ENCODE measurements at regions not wholly inside any gene's neighbourhood (a gene's known extent, or its start where the extent isn't known, plus 50 kb on each side); places are given as distances from the start of the nearest gene placed in this dataset.

GRCh38 chr4:59855630-59856352 lies 1344.3 kb upstream of the ADGRL3 start:
- no peaks in the 10 kb centered on the region for H3K79me2 ChIP-seq (ENCODE audit: insufficient read depth, low read length)
- no peak overlapping the region for H3K27ac ChIP-seq (ENCODE audit: extremely low read length, insufficient read depth, low read length)
- intact Hi-C loops (cut with micrococcal nuclease; ENCODE audit: unreplicated experiment) (no loop called here), in situ Hi-C loops (cut with HindIII; ENCODE audit: extremely low pct_ligation_motif_present, low pct_unique_long_range_greater_than_20kb) (no loop called here)
- CTCF ChIA-PET (ENCODE audit: low intra/inter-chr PET ratio, low total read pairs), result no interaction called here
- no peaks in the 10 kb centered on the region for H3K36me3 ChIP-seq (replicated peaks in 1 of 2; ENCODE audit: control insufficient read depth in 1 of 2, insufficient read depth in 2 of 2, low read length in 2 of 2)
- FAIRE-seq, result no peak
- WGBS (ENCODE audit: low lambda C conversion rate), result 3% methylated on average over 9 of the region's 18 CpGs
- H3K27me3 ChIP-seq (ENCODE audit: control insufficient read depth in 1 of 2, insufficient read depth in 2 of 2, low read length in 2 of 2), result no peaks in the 10 kb centered on the region; a peak in 1 of 5 replicates
- no peak for DNase-seq (ENCODE audit: low spot score)
- BruUV-seq (replicated peaks), result no TSS peak
- no peak overlapping the region for H3K4me3 ChIP-seq (replicated peaks in 1 of 3; ENCODE audit: insufficient read depth in 1 of 3, low read depth in 2 of 3, low read length in 3 of 3)
- H3K4me2 ChIP-seq (ENCODE audit: low read depth, low read length), result no peak overlapping the region
- peak; percentile 44; the same call in 2 of the 3 replicates for ATAC-seq
- no peak overlapping the region for H3K9ac ChIP-seq (ENCODE audit: insufficient read depth, low read depth, low read length)
- TF ChIP-seq ZNF124 (CRISPR knock-in tag; IDR thresholded peaks at IDR 0.05) (no peak), LRRFIP1 (CRISPR knock-in tag; conservative IDR thresholded peaks at IDR 0.05) (no peak), HOXA3 (CRISPR knock-in tag; IDR thresholded peaks at IDR 0.05) (no peak), ARNTL (CRISPR knock-in tag; IDR thresholded peaks at IDR 0.05) (no peak), NR2F1 (CRISPR knock-in tag; IDR thresholded peaks at IDR 0.05) (no peak), MYPOP (CRISPR knock-in tag; IDR thresholded peaks at IDR 0.05) (no peak), E2F1 (CRISPR knock-in tag; IDR thresholded peaks at IDR 0.05) (no peak), HNRNPLL (IDR thresholded peaks at IDR 0.05; ENCODE audit: low read depth, low read length, poor library complexity, severe bottlenecking) (no peak), RBM39 (IDR thresholded peaks at IDR 0.05; ENCODE audit: low read depth, low read length, poor library complexity, severe bottlenecking) (no peak), ZNF678 (CRISPR knock-in tag; IDR thresholded peaks at IDR 0.05) (no peak), ZNF496 (CRISPR knock-in tag; IDR thresholded peaks at IDR 0.05; ENCODE audit: insufficient replicate concordance) (no peak)
- no peaks in the 10 kb centered on the region for H3K4me1 ChIP-seq (ENCODE audit: insufficient read depth, low read length)
- H4K20me1 ChIP-seq (ENCODE audit: insufficient read depth, low read length), result no peaks in the 10 kb centered on the region
- POLR2A ChIA-PET, result no interaction called here
- H3K9me3 ChIP-seq (ENCODE audit: low read length), result no peaks in the 10 kb centered on the region
- no peak overlapping the region for H2AFZ ChIP-seq (ENCODE audit: low read length)
